ENCODE measurements at regions not wholly inside any gene's neighbourhood (a gene's known extent, or its start where the extent isn't known, plus 50 kb on each side); places are given as distances from the start of the nearest gene placed in this dataset.

GRCh38 chr1:183730107-183730724 lies 74.7 kb upstream of the RGL1 start:
- no peaks in the 10 kb centered on the region for H3K27me3 ChIP-seq (ENCODE audit: control insufficient read depth in 4 of 4, insufficient read depth in 4 of 4, low read length in 3 of 4)
- no peaks in the 10 kb centered on the region for H3K9me3 ChIP-seq (ENCODE audit: control insufficient read depth in 4 of 4, low read length in 3 of 4)
- 91% methylated on average over 2 of the region's 2 CpGs for WGBS
- H3K9ac ChIP-seq (ENCODE audit: low read depth in 1 of 2, low read length in 2 of 2): no peak overlapping the region
- no peak overlapping the region for H3K27ac ChIP-seq (ENCODE audit: low read depth in 1 of 2, low read length in 2 of 2)
- no peak for DNase-seq (ENCODE audit: low spot score)
- H3K4me3 ChIP-seq (ENCODE audit: low read depth in 1 of 3, low read length in 3 of 3): no peak overlapping the region
- no peaks in the 10 kb centered on the region for H3K36me3 ChIP-seq (ENCODE audit: control insufficient read depth in 4 of 4, insufficient read depth in 3 of 4, low read depth in 1 of 4, low read length in 3 of 4)
- H3K4me1 ChIP-seq (ENCODE audit: control insufficient read depth in 4 of 4, insufficient read depth in 4 of 4, low read length in 3 of 4): peaks cover 0 to 3% (median 3%) of the 10 kb centered on the region in 4 donors
- no peak for TF ChIP-seq ZBTB33 (IDR thresholded peaks at IDR 0.05)

GRCh38 chr1:183726825-183727224 lies 73.7 kb upstream of the APOBEC4 start:
- TF ChIP-seq RAD21 (IDR thresholded peaks at IDR 0.05): no peak
- TF ChIP-seq JUND (IDR thresholded peaks at IDR 0.05): no peak
- no peak for TF ChIP-seq YY1 (IDR thresholded peaks at IDR 0.05)
- TF ChIP-seq TAF1 (conservative IDR thresholded peaks at IDR 0.05): no peak
- no peak for TF ChIP-seq FOXA2 (IDR thresholded peaks at IDR 0.05)
- TF ChIP-seq SP1 (IDR thresholded peaks at IDR 0.05): no peak
- TF ChIP-seq REST (IDR thresholded peaks at IDR 0.05): no peak
- TF ChIP-seq HNF4G (IDR thresholded peaks at IDR 0.05): no peak
- TF ChIP-seq GABPA (IDR thresholded peaks at IDR 0.05 in 1 of 2, conservative IDR thresholded peaks at IDR 0.05 in 1 of 2): no peak
- no peak for TF ChIP-seq ATF3 (IDR thresholded peaks at IDR 0.05)
- TF ChIP-seq MAX (IDR thresholded peaks at IDR 0.05): no peak
- TF ChIP-seq FOXA1 (IDR thresholded peaks at IDR 0.05): no peak
- TF ChIP-seq NR2F2 (IDR thresholded peaks at IDR 0.05): no peak
- no peak for TF ChIP-seq ZBTB33 (IDR thresholded peaks at IDR 0.05)
- Histone ChIP-seq H3K9ac (ENCODE audit: low read depth in 1 of 2, low read length in 2 of 2) (no peak overlapping the region), H3K4me1 (ENCODE audit: control insufficient read depth in 4 of 4, insufficient read depth in 4 of 4, low read length in 3 of 4) (no peaks in the 10 kb centered on the region)

More at GRCh38 chr1:183726825-183727224, 73.7 kb upstream of the APOBEC4 start:
- H3K27ac ChIP-seq (ENCODE audit: low read depth in 1 of 2, low read length in 2 of 2): no peak overlapping the region
- H3K36me3 ChIP-seq (ENCODE audit: control insufficient read depth in 4 of 4, insufficient read depth in 3 of 4, low read depth in 1 of 4, low read length in 3 of 4): no peaks in the 10 kb centered on the region
- H3K9me3 ChIP-seq (ENCODE audit: control insufficient read depth in 4 of 4, low read length in 3 of 4): no peaks in the 10 kb centered on the region
- H3K4me3 ChIP-seq (ENCODE audit: low read depth in 1 of 3, low read length in 3 of 3): no peak overlapping the region
- H3K27me3 ChIP-seq (ENCODE audit: control insufficient read depth in 4 of 4, insufficient read depth in 4 of 4, low read length in 3 of 4): no peaks in the 10 kb centered on the region
- 95% methylated on average over 1 of the region's 1 CpG for WGBS
- no peak for DNase-seq (ENCODE audit: low spot score)

All from liver (tissue), 7 donors.